K562 (cell line): ENCODE measurements at regions not wholly inside any gene's neighbourhood (a gene's known extent, or its start where the extent isn't known, plus 50 kb on each side); places are given as distances from the start of the nearest gene placed in this dataset.

Experiments
- DNMT1 ChIP-seq: fragments of 450-650 bp; IDR thresholded peaks from 2 replicates; pipeline ENCODE4 v1.6.1; 2016; ENCODE audit warnings: antibody characterized with exemption, mild to moderate bottlenecking
- E4F1 ChIP-seq: fragments of 250-450 bp; sonication (Bioruptor Pico); IDR thresholded peaks from 2 replicates; pipeline ENCODE4 v1.5.0; 2021; ENCODE audit warnings: mild to moderate bottlenecking, borderline replicate concordance
- ELK1 ChIP-seq: sonication (generic); formaldehyde crosslinking; IDR thresholded peaks from 2 replicates; pipeline ENCODE4 v1.8.1; 2022; ENCODE audit warnings: missing genetic modification reagents
- ESRRB ChIP-seq: fragments of 250-450 bp; sonication (Bioruptor Pico); IDR thresholded peaks from 2 replicates; pipeline ENCODE4 v1.5.0; 2020; ENCODE audit warnings: mild to moderate bottlenecking, moderate library complexity, borderline replicate concordance
- GATAD2B ChIP-seq: fragments of 450-650 bp; IDR thresholded peaks from 2 replicates; pipeline ENCODE4 v1.6.1; 2017; ENCODE audit warnings: mild to moderate bottlenecking, borderline replicate concordance
- GTF2B ChIP-seq: IDR thresholded peaks from 2 replicates; pipeline ENCODE4 v1.6.1; 2011; ENCODE audit not compliant: insufficient read length; ENCODE audit errors: extremely low read depth
- HNRNPLL ChIP-seq: fragments of 200-400 bp; formaldehyde crosslinking; IDR thresholded peaks from 2 replicates; pipeline ENCODE4 v1.6.1; 2017; ENCODE audit warnings: low read length, low read depth, mild to moderate bottlenecking; ENCODE audit not compliant: poor library complexity, severe bottlenecking
- PHF8 ChIP-seq: fragments of 200-600 bp; sonication (generic); IDR thresholded peaks from 2 replicates; pipeline ENCODE4 v1.6.1; 2012; ENCODE audit warnings: mixed run types, mild to moderate bottlenecking, inconsistent platforms, low read length, moderate library complexity, borderline replicate concordance
- RNF219 ChIP-seq: fragments of 250-450 bp; sonication (Bioruptor Pico); IDR thresholded peaks from 2 replicates; pipeline ENCODE4 v1.5.0; 2022; ENCODE audit warnings: mild to moderate bottlenecking
- SMAD4 ChIP-seq: fragments of 250-450 bp; sonication (Bioruptor Pico); conservative IDR thresholded peaks from 2 replicates; pipeline ENCODE4 v1.8.0; 2021; ENCODE audit warnings: inconsistent platforms, mild to moderate bottlenecking, moderate library complexity
- TBP ChIP-seq: optimal IDR thresholded peaks from 2 replicates; pipeline ENCODE3; 2011; ENCODE audit warnings: low read depth, low read length, improper control_type of control experiment
- TSHZ1 ChIP-seq: fragments of 250-450 bp; sonication (Bioruptor Pico); IDR thresholded peaks from 2 replicates; pipeline ENCODE4 v1.4.0; 2020; ENCODE audit warnings: mild to moderate bottlenecking, moderate library complexity

GRCh38 chr6:26285143-26286134 lies 79.6 kb upstream of the BTN3A2 start (continued):
- TF ChIP-seq TSHZ1 (CRISPR knock-in tag), result no peak
- TF ChIP-seq E4F1 (CRISPR knock-in tag), result no peak
- TF ChIP-seq SMAD4 (CRISPR knock-in tag), result peak; percentile 95
- peak; percentile 72 for TF ChIP-seq HNRNPLL
- TF ChIP-seq GATAD2B, result peak; percentile 91
- TF ChIP-seq ELK1 (CRISPR knock-in tag), result no peak
- TF ChIP-seq ESRRB (CRISPR knock-in tag), result peak; percentile 27; the same call in 1 of the 2 replicates
- peak; percentile 52; the same call in 1 of the 2 replicates for TF ChIP-seq PHF8
- no peak for TF ChIP-seq DNMT1
- peak; percentile 81; the same call in 1 of the 2 replicates for TF ChIP-seq RNF219 (CRISPR knock-in tag)
- no peak for TF ChIP-seq TBP
- TF ChIP-seq GTF2B, result peak; percentile 74
